ENCODE measurements at regions not wholly inside any gene's neighbourhood (a gene's known extent, or its start where the extent isn't known, plus 50 kb on each side); places are given as distances from the start of the nearest gene placed in this dataset.

GRCh38 chr12:73384592-73384991 lies 1112.4 kb downstream of the TRHDE start:
- H3K4me2 ChIP-seq (ENCODE audit: insufficient read depth in 1 of 2, low read depth in 2 of 2, low read length in 2 of 2) = no peak overlapping the region
- no peaks in the 10 kb centered on the region for H3K23me2 ChIP-seq (ENCODE audit: low read depth, low read length)
- CTCF ChIA-PET (ENCODE audit: partially characterized antibody) = no interaction called here
- H4K91ac ChIP-seq (replicated peaks; ENCODE audit: insufficient read length, low read length) = no peak overlapping the region
- H2BK20ac ChIP-seq (ENCODE audit: low read length) = no peak overlapping the region
- no peak overlapping the region for H2AK5ac ChIP-seq (ENCODE audit: low read depth, low read length)
- H3K4ac ChIP-seq (replicated peaks; ENCODE audit: insufficient read length, low read depth, low read length) = no peak overlapping the region
- FAIRE-seq (no peak), DNase-seq (ENCODE audit: low read depth in 1 of 2, low spot score in 2 of 2) (no peak)
- H4K20me1 ChIP-seq (replicated peaks in 1 of 2; ENCODE audit: control insufficient read depth in 1 of 2, insufficient read depth in 2 of 2, low read length in 2 of 2) = no peaks in the 10 kb centered on the region
- H3K36me3 ChIP-seq (ENCODE audit: control insufficient read depth in 2 of 4, insufficient read depth in 4 of 4, low read length in 3 of 4) = no peaks in the 10 kb centered on the region
- no peak overlapping the region for H4K8ac ChIP-seq (ENCODE audit: extremely low read depth, insufficient read depth, low read length)
- no peaks in the 10 kb centered on the region for H3K9me3 ChIP-seq (ENCODE audit: insufficient read depth in 2 of 2, low read depth in 1 of 2, low read length in 1 of 2)
- no peak overlapping the region for H2BK120ac ChIP-seq (replicated peaks; ENCODE audit: low read depth, low read length)
- H2AFZ ChIP-seq (ENCODE audit: low read length) = 0 out of 2 replicates have a peak overlapping the region, but pooled peaks have one; percentile 57
- H2BK12ac ChIP-seq (ENCODE audit: low read depth, low read length) = no peak overlapping the region
- no peaks in the 10 kb centered on the region for H3K4me1 ChIP-seq (replicated peaks in 1 of 4; ENCODE audit: control insufficient read depth in 3 of 4, insufficient read depth in 4 of 4, low read length in 3 of 4)
- no peak overlapping the region for H3K14ac ChIP-seq (ENCODE audit: insufficient read length)
- H3K79me1 ChIP-seq (ENCODE audit: low read depth, low read length) = no peaks in the 10 kb centered on the region
- no peak overlapping the region for H3K56ac ChIP-seq (replicated peaks; ENCODE audit: insufficient read length, low read depth, low read length)
- no peaks in the 10 kb centered on the region for H3K27me3 ChIP-seq (replicated peaks in 1 of 4; ENCODE audit: control insufficient read depth in 3 of 4, extremely low read depth in 1 of 4, insufficient read depth in 3 of 4, low read length in 3 of 4)
- no peak overlapping the region for H2BK5ac ChIP-seq (ENCODE audit: low read depth, low read length)
- H4K5ac ChIP-seq (ENCODE audit: insufficient read length, low read depth, low read length) = no peak overlapping the region
- no peak overlapping the region for H3K9ac ChIP-seq (replicated peaks in 1 of 4; ENCODE audit: extremely low read depth in 1 of 4, low read depth in 3 of 4, low read length in 3 of 4)
- no peak overlapping the region for H3K23ac ChIP-seq (ENCODE audit: insufficient read length)
- H2BK15ac ChIP-seq (ENCODE audit: low read length) = no peak overlapping the region
- no peaks in the 10 kb centered on the region for H3K79me2 ChIP-seq (ENCODE audit: control insufficient read depth in 1 of 2, insufficient read depth in 2 of 2, low read length in 2 of 2)
- H3K27ac ChIP-seq (ENCODE audit: low read depth, low read length) = no peak overlapping the region
- TF ChIP-seq SRF (IDR thresholded peaks at IDR 0.05; ENCODE audit: low read depth, low read length) (no peak), SUZ12 (IDR thresholded peaks at IDR 0.05; ENCODE audit: low read length) (no peak), EGR1 (IDR thresholded peaks at IDR 0.05; ENCODE audit: borderline replicate concordance, low read depth, low read length) (no peak), RFX5 (IDR thresholded peaks at IDR 0.05; ENCODE audit: borderline replicate concordance, low read depth, low read length) (no peak), FOSL1 (IDR thresholded peaks at IDR 0.05; ENCODE audit: insufficient read depth, low read depth, low read length) (no peak), YY1 (IDR thresholded peaks at IDR 0.05; ENCODE audit: low read depth, low read length) (no peak), MAFK (IDR thresholded peaks at IDR 0.05; ENCODE audit: low read depth, low read length) (no peak), USF2 (IDR thresholded peaks at IDR 0.05; ENCODE audit: low read length) (no peak), TAF1 (IDR thresholded peaks at IDR 0.05; ENCODE audit: low read depth, low read length) (no peak), SIX5 (IDR thresholded peaks at IDR 0.05; ENCODE audit: low read depth, low read length) (no peak), CHD2 (IDR thresholded peaks at IDR 0.05; ENCODE audit: low read length) (no peak), GTF2F1 (IDR thresholded peaks at IDR 0.05; ENCODE audit: borderline replicate concordance, low read depth, low read length) (no peak), PHF8 (conservative IDR thresholded peaks at IDR 0.05; ENCODE audit: low read depth, low read length) (no peak)
- WGBS, 2 experiments (ENCODE audit: extremely low coverage in 1 of 2, insufficient coverage in 1 of 2, insufficient read length in 1 of 2, insufficient replicate concordance in 2 of 2, low coverage in 1 of 2, low lambda C conversion rate in 2 of 2, missing lambda C conversion rate in 1 of 2) = 95% methylated on average over 1 of the region's 1 CpG; no CpG with 5 or more reads in 1 of the 2 experiments
- no peak overlapping the region for H3K18ac ChIP-seq (ENCODE audit: extremely low read depth, low read length)
- POLR2A ChIA-PET (ENCODE audit: partially characterized antibody) = no interaction called here
- H3K4me3 ChIP-seq (ENCODE audit: extremely low read depth in 1 of 4, insufficient read depth in 2 of 4, low read depth in 3 of 4, low read length in 4 of 4) = no peak overlapping the region

Measured in H1 (cell line).